ENCODE measurements at regions not wholly inside any gene's neighbourhood (a gene's known extent, or its start where the extent isn't known, plus 50 kb on each side); places are given as distances from the start of the nearest gene placed in this dataset.

GRCh38 chr3:73801444-73801843 lies 176.7 kb upstream of the PDZRN3 start:
- no CpG with 5 or more reads among the region's 2 CpGs for WGBS (ENCODE audit: extremely low coverage, insufficient read length, low lambda C conversion rate)
- Mint-ChIP-seq H3K4me3 (no peak overlapping the region), H3K36me3 (ENCODE audit: insufficient read depth in 1 of 3, low read depth in 3 of 3) (no peaks in the 10 kb centered on the region; a peak in 1 of 7 replicates), H3K9me3 (no peaks in the 10 kb centered on the region; a peak in 1 of 5 replicates), H3K27ac (no peak overlapping the region), H3K27me3 (ENCODE audit: low read depth) (no peaks in the 10 kb centered on the region), H3K4me1 (no peaks in the 10 kb centered on the region)
- Histone ChIP-seq H4K20me1 (ENCODE audit: control insufficient read depth, insufficient read depth, insufficient read length) (no peaks in the 10 kb centered on the region), H2BK12ac (ENCODE audit: insufficient read length, low read depth, low read length) (no peak overlapping the region), H4K8ac (replicated peaks; ENCODE audit: insufficient read length, low read depth, low read length) (no peak overlapping the region), H4K91ac (ENCODE audit: insufficient read length, low read depth, low read length) (no peak overlapping the region), H3K4me1 (ENCODE audit: insufficient read depth, low read length) (no peaks in the 10 kb centered on the region), H2AFZ (ENCODE audit: low read length) (no peak overlapping the region), H3K23me2 (ENCODE audit: insufficient read length, low read depth, low read length, poor library complexity, severe bottlenecking) (no peaks in the 10 kb centered on the region), H3K27me3 (ENCODE audit: insufficient read depth, low read length) (no peaks in the 10 kb centered on the region), H3K4ac (ENCODE audit: low read depth, low read length) (no peak overlapping the region), H2BK20ac (ENCODE audit: low read depth, low read length, poor library complexity, severe bottlenecking) (no peak overlapping the region), H3K4me2 (ENCODE audit: insufficient read depth, insufficient read length, low read length) (no peak overlapping the region), H3K14ac (ENCODE audit: insufficient read depth, low read length) (no peak overlapping the region), H3K9me3 (ENCODE audit: control insufficient read depth, low read depth, low read length) (no peaks in the 10 kb centered on the region), H3K18ac (ENCODE audit: insufficient read length, low read depth, low read length) (no peak overlapping the region), H2BK15ac (ENCODE audit: low read depth, low read length) (no peak overlapping the region), H2BK5ac (ENCODE audit: insufficient read length, low read length) (no peak overlapping the region), H2AK5ac (ENCODE audit: insufficient read length, low read length) (no peak overlapping the region), H2BK120ac (ENCODE audit: low read depth, low read length, poor library complexity, severe bottlenecking) (no peak overlapping the region), H3K23ac (ENCODE audit: insufficient read length, low read depth, low read length) (no peak overlapping the region), H3K56ac (ENCODE audit: insufficient read length, low read depth, low read length) (no peak overlapping the region), H3K27ac (ENCODE audit: insufficient read length, low read depth, low read length) (no peak overlapping the region), H3K9ac (ENCODE audit: extremely low read depth, insufficient read length, low read length) (no peak overlapping the region), H3K79me1 (ENCODE audit: insufficient read depth, low read depth, low read length, poor library complexity, severe bottlenecking) (no peaks in the 10 kb centered on the region), H4K5ac (ENCODE audit: insufficient read length, low read depth, low read length) (no peak overlapping the region), H3K79me2 (ENCODE audit: insufficient read depth, low read length) (no peaks in the 10 kb centered on the region), H3T11ph (ENCODE audit: low read length) (no peak overlapping the region)
- no peak for TF ChIP-seq CTCF (conservative IDR thresholded peaks at IDR 0.05)
- no peak for DNase-seq

Measured in H9 (cell line).